HEK293 (cell line): ENCODE measurements at regions not wholly inside any gene's neighbourhood (a gene's known extent, or its start where the extent isn't known, plus 50 kb on each side); places are given as distances from the start of the nearest gene placed in this dataset.

Experiments
- CTCF ChIA-PET: fragments of 350-600 bp; formaldehyde crosslinking; extraction: SDS; loops from one replicate; lab custom pipeline; 2021; ENCODE audit warnings: antibody characterized with exemption; lab: Yijun Ruan, JAX
- POLR2A ChIA-PET: fragments of 300-600 bp; formaldehyde crosslinking; extraction: SDS; loops from one replicate; lab custom pipeline; 2020; ENCODE audit warnings: antibody characterized with exemption, inconsistent platforms; lab: Yijun Ruan, JAX
- H3K27ac ChIP-seq: fragments of 200-500 bp; sonication (Bioruptor generic); 2 replicates; pipeline ENCODE4 v1.5.1; 2014; ENCODE audit warnings: low read depth, low read length, control low read depth, inconsistent platforms; ENCODE audit errors: extremely low read depth
- H3K36me3 ChIP-seq, 2 experiments: fragments of 200-500 bp in 1 of 2; sonication (Bioruptor generic) in 1 of 2; 1 replicate in 1 of 2; 2 replicates in 1 of 2; pipeline ENCODE4 v1.5.1; 2014 to 2017; ENCODE audit warnings: inconsistent platforms in 2 of 2, low read length in 2 of 2; ENCODE audit not compliant: control insufficient read depth in 2 of 2, insufficient read depth in 1 of 2
- H3K4me1 ChIP-seq: fragments of 200-500 bp; sonication (Bioruptor generic); 2 replicates; pipeline ENCODE4 v1.5.1; 2014; ENCODE audit warnings: mild to moderate bottlenecking, low read length, inconsistent platforms; ENCODE audit not compliant: control insufficient read depth, insufficient read depth
- H3K4me3 ChIP-seq: 2 replicates; pipeline ENCODE4 v1.5.1; 2011; ENCODE audit warnings: low read depth, mild to moderate bottlenecking, control low read depth, low read length, moderate library complexity
- H3K9me3 ChIP-seq: fragments of 200-500 bp; sonication (Bioruptor generic); 2 replicates; pipeline ENCODE4 v1.5.1; 2014; ENCODE audit warnings: low read depth, low read length, inconsistent platforms; ENCODE audit not compliant: control insufficient read depth, insufficient read depth
- HOXD13 ChIP-seq: sonication (generic); formaldehyde crosslinking; IDR thresholded peaks from 2 replicates; pipeline ENCODE4 v1.8.0; 2022; ENCODE audit warnings: missing genetic modification reagents, borderline replicate concordance
- IKZF3 ChIP-seq: fragments of 450-650 bp; IDR thresholded peaks from 2 replicates; pipeline ENCODE4 v1.5.0; 2018; ENCODE audit warnings: missing biosample characterization, mild to moderate bottlenecking, missing genetic modification characterization, moderate library complexity
- PRDM1 ChIP-seq: fragments of 450-650 bp; formaldehyde crosslinking; IDR thresholded peaks from 2 replicates; pipeline ENCODE4; 2016; ENCODE audit warnings: missing biosample characterization, missing genetic modification characterization
- PRDM6 ChIP-seq: fragments of 450-650 bp; formaldehyde crosslinking; IDR thresholded peaks from 2 replicates; pipeline ENCODE4 v1.5.1; 2017; ENCODE audit warnings: missing biosample characterization, missing genetic modification characterization
- SCRT1 ChIP-seq: fragments of 450-650 bp; formaldehyde crosslinking; IDR thresholded peaks from 2 replicates; pipeline ENCODE4 v1.5.1; 2016; ENCODE audit warnings: missing biosample characterization, missing genetic modification characterization, borderline replicate concordance
- TSHZ1 ChIP-seq: fragments of 450-650 bp; formaldehyde crosslinking; IDR thresholded peaks from 2 replicates; pipeline ENCODE4 v1.5.1; 2016; ENCODE audit warnings: missing biosample characterization, missing genetic modification characterization, borderline replicate concordance
- YY2 ChIP-seq: fragments of 450-650 bp; formaldehyde crosslinking; IDR thresholded peaks from 2 replicates; pipeline ENCODE4 v1.5.1; 2016; ENCODE audit warnings: missing biosample characterization, missing genetic modification characterization
- ZBTB44 ChIP-seq: fragments of 450-650 bp; IDR thresholded peaks from 2 replicates; pipeline ENCODE4 v1.5.1; 2018; ENCODE audit warnings: missing biosample characterization, mild to moderate bottlenecking, missing genetic modification characterization
- ZNF112 ChIP-seq: fragments of 450-650 bp; formaldehyde crosslinking; IDR thresholded peaks from 2 replicates; pipeline ENCODE4 v1.5.0; 2017; ENCODE audit warnings: missing biosample characterization, missing genetic modification characterization
- ZNF26 ChIP-seq: fragments of 450-650 bp; formaldehyde crosslinking; IDR thresholded peaks from 2 replicates; pipeline ENCODE4 v1.5.1; 2016; ENCODE audit warnings: missing biosample characterization, missing genetic modification characterization
- ZNF37A ChIP-seq: fragments of 450-650 bp; IDR thresholded peaks from 2 replicates; pipeline ENCODE4 v1.5.1; 2018; ENCODE audit warnings: missing biosample characterization, missing genetic modification characterization
- ZNF394 ChIP-seq: fragments of 450-650 bp; formaldehyde crosslinking; IDR thresholded peaks from 2 replicates; pipeline ENCODE4 v1.5.1; 2016; ENCODE audit warnings: missing biosample characterization, missing genetic modification characterization, mild to moderate bottlenecking, moderate library complexity, borderline replicate concordance
- ZNF501 ChIP-seq: fragments of 450-650 bp; formaldehyde crosslinking; IDR thresholded peaks from 2 replicates; pipeline ENCODE4 v1.5.1; 2016; ENCODE audit warnings: missing biosample characterization, missing genetic modification characterization
- ZNF513 ChIP-seq: fragments of 450-650 bp; IDR thresholded peaks from 2 replicates; pipeline ENCODE4 v1.5.1; 2018; ENCODE audit warnings: missing biosample characterization, missing genetic modification characterization
- ZNF548 ChIP-seq: fragments of 450-650 bp; formaldehyde crosslinking; IDR thresholded peaks from 2 replicates; pipeline ENCODE4 v1.5.1; 2016; ENCODE audit warnings: missing biosample characterization, missing genetic modification characterization
- ZNF610 ChIP-seq: fragments of 450-650 bp; formaldehyde crosslinking; IDR thresholded peaks from 2 replicates; pipeline ENCODE4 v1.5.1; 2016; ENCODE audit warnings: missing biosample characterization, missing genetic modification characterization, borderline replicate concordance
- ZNF621 ChIP-seq: fragments of 450-650 bp; formaldehyde crosslinking; IDR thresholded peaks from 2 replicates; pipeline ENCODE4 v1.5.1; 2017; ENCODE audit warnings: missing biosample characterization, missing genetic modification characterization
- ZNF768 ChIP-seq: fragments of 450-650 bp; formaldehyde crosslinking; IDR thresholded peaks from 2 replicates; pipeline ENCODE4 v1.5.1; 2018; ENCODE audit warnings: missing biosample characterization, mild to moderate bottlenecking, missing genetic modification characterization
- ZSCAN16 ChIP-seq: fragments of 450-650 bp; formaldehyde crosslinking; IDR thresholded peaks from 2 replicates; pipeline ENCODE4 v1.5.1; 2016; ENCODE audit warnings: missing biosample characterization, missing genetic modification characterization

- POLR2A ChIA-PET, result no interaction called here
Measured at GRCh38 chr17:73823684-73824083, 179.4 kb upstream of the SDK2 start.

More at GRCh38 chr17:73823684-73824083, 179.4 kb upstream of the SDK2 start:
- TF ChIP-seq ZNF610 (tag by site-specific recombination) (no peak), ZNF548 (no peak), ZNF37A (tag by site-specific recombination) (no peak), ZNF501 (no peak), HOXD13 (no peak), ZNF513 (tag by site-specific recombination) (no peak), IKZF3 (no peak), TSHZ1 (tag by site-specific recombination) (no peak), YY2 (no peak), PRDM1 (tag by site-specific recombination) (no peak), ZSCAN16 (tag by site-specific recombination) (no peak), ZNF112 (tag by site-specific recombination) (no peak), ZNF768 (tag by site-specific recombination) (no peak), ZNF621 (tag by site-specific recombination) (no peak), ZBTB44 (tag by site-specific recombination) (no peak), SCRT1 (tag by site-specific recombination) (no peak), ZNF394 (no peak), ZNF26 (tag by site-specific recombination) (no peak), PRDM6 (no peak)
- Histone ChIP-seq H3K4me3 (no peak overlapping the region), H3K36me3 (no peaks in the 10 kb centered on the region), H3K4me1 (peaks cover 3% of the 10 kb centered on the region), H3K27ac (no peak overlapping the region), H3K9me3 (no peaks in the 10 kb centered on the region)
- CTCF ChIA-PET, result interaction anchor here (0.6 to 0.7 kb wide), 3 partner anchors 15 to 1096 kb away, joined by 3 to 4 read pairs (median 3); no protein-coding TSS in a partner anchor
